Mammary epithelial cell (primary cell): ENCODE measurements at regions not wholly inside any gene's neighbourhood (a gene's known extent, or its start where the extent isn't known, plus 50 kb on each side); places are given as distances from the start of the nearest gene placed in this dataset.

ENCODE experiments used
- EZH2 ChIP-seq: IDR thresholded peaks from 2 replicates; pipeline ENCODE4 v1.6.1; 2012; ENCODE audit warnings: low read length, inconsistent platforms, borderline replicate concordance
- TF ChIP-seq, protein P1 (sequence below), 2 donors: IDR thresholded peaks in 1 of 2; conservative IDR thresholded peaks in 1 of 2; 2 replicates each; pipeline ENCODE4 v1.5.1; 2011 to 2012; ENCODE audit warnings: inconsistent platforms in 2 of 2, low read length in 2 of 2, mild to moderate bottlenecking in 2 of 2, control low read depth in 1 of 2, low read depth in 1 of 2; ENCODE audit not compliant: insufficient read depth in 1 of 2; ENCODE audit errors: extremely low read depth in 1 of 2

DNA sequence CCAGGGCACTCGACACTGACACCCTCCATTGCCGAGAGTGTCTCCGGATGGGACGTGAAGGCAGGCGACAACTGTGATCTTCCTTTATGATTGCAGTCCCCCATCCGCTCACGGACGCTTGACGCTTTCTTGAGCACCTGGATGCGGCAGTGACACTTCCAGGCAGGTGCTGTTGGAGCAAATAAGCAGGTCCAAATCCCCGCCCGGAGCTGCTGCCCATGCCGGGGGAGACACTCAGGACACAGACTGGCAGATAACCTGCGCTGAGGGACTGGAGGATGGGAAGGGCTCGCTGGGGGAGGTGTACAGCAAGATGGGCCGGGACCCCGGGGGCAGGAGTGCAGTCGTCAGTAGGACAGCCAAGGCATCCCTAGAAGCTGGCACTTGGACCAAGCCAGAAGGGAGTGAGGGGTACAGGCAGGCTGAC, 1403.5 kb downstream of the BRD1 start:
- TF ChIP-seq, protein P1, sequence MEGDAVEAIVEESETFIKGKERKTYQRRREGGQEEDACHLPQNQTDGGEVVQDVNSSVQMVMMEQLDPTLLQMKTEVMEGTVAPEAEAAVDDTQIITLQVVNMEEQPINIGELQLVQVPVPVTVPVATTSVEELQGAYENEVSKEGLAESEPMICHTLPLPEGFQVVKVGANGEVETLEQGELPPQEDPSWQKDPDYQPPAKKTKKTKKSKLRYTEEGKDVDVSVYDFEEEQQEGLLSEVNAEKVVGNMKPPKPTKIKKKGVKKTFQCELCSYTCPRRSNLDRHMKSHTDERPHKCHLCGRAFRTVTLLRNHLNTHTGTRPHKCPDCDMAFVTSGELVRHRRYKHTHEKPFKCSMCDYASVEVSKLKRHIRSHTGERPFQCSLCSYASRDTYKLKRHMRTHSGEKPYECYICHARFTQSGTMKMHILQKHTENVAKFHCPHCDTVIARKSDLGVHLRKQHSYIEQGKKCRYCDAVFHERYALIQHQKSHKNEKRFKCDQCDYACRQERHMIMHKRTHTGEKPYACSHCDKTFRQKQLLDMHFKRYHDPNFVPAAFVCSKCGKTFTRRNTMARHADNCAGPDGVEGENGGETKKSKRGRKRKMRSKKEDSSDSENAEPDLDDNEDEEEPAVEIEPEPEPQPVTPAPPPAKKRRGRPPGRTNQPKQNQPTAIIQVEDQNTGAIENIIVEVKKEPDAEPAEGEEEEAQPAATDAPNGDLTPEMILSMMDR (conservative IDR thresholded peaks at IDR 0.05 in 1 of 2, IDR thresholded peaks at IDR 0.05 in 1 of 2; ENCODE audit: extremely low read depth in 1 of 2, insufficient read depth in 1 of 2, low read depth in 1 of 2, low read length in 2 of 2), result no peak
- no peak for TF ChIP-seq EZH2
